ENCODE measurements at regions not wholly inside any gene's neighbourhood (a gene's known extent, or its start where the extent isn't known, plus 50 kb on each side); places are given as distances from the start of the nearest gene placed in this dataset.

GRCh38 chr5:2993301-2993700 is 241.8 kb upstream of the IRX2 start:
- TF ChIP-seq, protein P1, sequence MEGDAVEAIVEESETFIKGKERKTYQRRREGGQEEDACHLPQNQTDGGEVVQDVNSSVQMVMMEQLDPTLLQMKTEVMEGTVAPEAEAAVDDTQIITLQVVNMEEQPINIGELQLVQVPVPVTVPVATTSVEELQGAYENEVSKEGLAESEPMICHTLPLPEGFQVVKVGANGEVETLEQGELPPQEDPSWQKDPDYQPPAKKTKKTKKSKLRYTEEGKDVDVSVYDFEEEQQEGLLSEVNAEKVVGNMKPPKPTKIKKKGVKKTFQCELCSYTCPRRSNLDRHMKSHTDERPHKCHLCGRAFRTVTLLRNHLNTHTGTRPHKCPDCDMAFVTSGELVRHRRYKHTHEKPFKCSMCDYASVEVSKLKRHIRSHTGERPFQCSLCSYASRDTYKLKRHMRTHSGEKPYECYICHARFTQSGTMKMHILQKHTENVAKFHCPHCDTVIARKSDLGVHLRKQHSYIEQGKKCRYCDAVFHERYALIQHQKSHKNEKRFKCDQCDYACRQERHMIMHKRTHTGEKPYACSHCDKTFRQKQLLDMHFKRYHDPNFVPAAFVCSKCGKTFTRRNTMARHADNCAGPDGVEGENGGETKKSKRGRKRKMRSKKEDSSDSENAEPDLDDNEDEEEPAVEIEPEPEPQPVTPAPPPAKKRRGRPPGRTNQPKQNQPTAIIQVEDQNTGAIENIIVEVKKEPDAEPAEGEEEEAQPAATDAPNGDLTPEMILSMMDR (IDR thresholded peaks at IDR 0.05) = no peak
- TF ChIP-seq EP300 (IDR thresholded peaks at IDR 0.05) = no peak

Data from sigmoid colon (tissue), 4 donors.